ENCODE measurements at regions not wholly inside any gene's neighbourhood (a gene's known extent, or its start where the extent isn't known, plus 50 kb on each side); places are given as distances from the start of the nearest gene placed in this dataset.

DNA sequence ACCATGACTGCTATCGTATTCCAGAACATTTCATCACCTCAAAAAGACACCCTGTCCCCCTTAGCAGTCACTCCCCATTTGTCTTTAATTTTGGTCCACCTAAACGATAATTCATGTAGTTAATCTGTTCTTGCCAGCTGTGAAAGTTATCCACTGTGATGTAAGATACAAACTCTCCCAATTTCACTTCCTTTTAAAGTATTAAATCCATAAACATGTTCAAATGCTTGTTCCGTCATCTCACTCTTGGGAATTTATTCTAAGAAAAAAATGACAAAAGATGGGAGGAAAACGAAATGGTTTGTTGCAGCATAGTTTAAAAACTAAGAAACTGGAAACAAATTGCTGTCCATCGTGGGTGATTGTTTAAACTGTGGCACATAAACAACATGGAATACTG lies 53.7 kb upstream of the IRF2 start:
- no peak for DNase-seq

DNA sequence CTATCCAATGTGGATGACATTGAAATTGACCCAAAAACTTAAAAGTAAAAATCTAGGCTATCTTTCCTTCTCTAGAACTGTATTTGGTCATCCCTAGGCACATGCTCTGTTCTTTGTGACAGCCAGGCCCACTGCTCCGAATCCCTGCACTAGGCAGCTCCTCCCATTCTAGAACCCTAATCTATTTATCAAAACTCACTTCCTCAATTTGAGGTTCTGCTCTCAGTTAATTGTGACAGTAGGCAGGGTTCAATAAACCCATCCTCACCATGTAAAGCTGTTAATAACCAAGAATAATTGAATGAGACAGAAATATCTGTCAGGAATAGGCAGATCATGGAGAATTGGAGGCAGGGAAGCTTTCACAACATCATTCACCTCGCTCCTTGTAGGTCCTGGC lies 51.9 kb upstream of the IRF2 start:
- no peak for DNase-seq

Data from CD4-positive, alpha-beta T cell treated with Interferon gamma for 1 hour (primary cell).